ENCODE measurements at regions not wholly inside any gene's neighbourhood (a gene's known extent, or its start where the extent isn't known, plus 50 kb on each side); places are given as distances from the start of the nearest gene placed in this dataset.
A peak's percentile ranks its signal among the peaks of the same experiment; 100 is the strongest.

- no peaks in the 10 kb centered on the region for H3K36me3 ChIP-seq (ENCODE audit: control insufficient read depth, insufficient read depth, low read length)
- DNase-seq (ENCODE audit: low read depth in 2 of 2) = peak; percentile 49 to 78
- peaks cover 8% of the 10 kb centered on the region for H3K79me2 ChIP-seq (ENCODE audit: control insufficient read depth, insufficient read depth, low read length)
- H3K9me3 ChIP-seq (ENCODE audit: control insufficient read depth, insufficient read depth, low read depth, low read length) = no peaks in the 10 kb centered on the region
- H4K20me1 ChIP-seq (ENCODE audit: control insufficient read depth, extremely low read depth, insufficient read depth, low read length) = no peaks in the 10 kb centered on the region
- peak overlapping the region; percentile 73 for H3K27ac ChIP-seq (ENCODE audit: insufficient read depth, low read length)
- peak overlapping the region; percentile 51 to 71 (median 56) for H3K4me3 ChIP-seq (replicated peaks in 1 of 4; ENCODE audit: control extremely low read depth in 1 of 4, insufficient read depth in 1 of 4, low read depth in 3 of 4, low read length in 4 of 4)
- peak overlapping the region; percentile 70 for H2AFZ ChIP-seq (ENCODE audit: low read length)
- H3K4me1 ChIP-seq (ENCODE audit: control insufficient read depth, extremely low read depth, insufficient read depth, low read length) = no peaks in the 10 kb centered on the region
- no peaks in the 10 kb centered on the region for H3K27me3 ChIP-seq (ENCODE audit: control insufficient read depth, insufficient read depth, low read length)
- H3K9ac ChIP-seq (ENCODE audit: insufficient read depth, low read length) = peak overlapping the region; percentile 22
- H3K4me2 ChIP-seq (ENCODE audit: extremely low read depth, insufficient read depth, low read length) = peak overlapping the region; percentile 84
- TF ChIP-seq EZH2 (IDR thresholded peaks at IDR 0.05; ENCODE audit: low read length, missing control alignments) (no peak), CTCF (conservative IDR thresholded peaks at IDR 0.05 in 1 of 2, IDR thresholded peaks at IDR 0.05 in 1 of 2; ENCODE audit: low read depth in 1 of 2, low read length in 2 of 2) (no peak)
Observed at GRCh38 chr9:36470643-36471290, 70.7 kb upstream of the RNF38 start.

GRCh38 chr9:36463467-36463866 is 63.4 kb upstream of the RNF38 start:
- Histone ChIP-seq H3K36me3 (ENCODE audit: control insufficient read depth, insufficient read depth, low read length) (no peaks in the 10 kb centered on the region), H3K4me1 (ENCODE audit: control insufficient read depth, extremely low read depth, insufficient read depth, low read length) (no peaks in the 10 kb centered on the region), H3K9ac (ENCODE audit: insufficient read depth, low read length) (no peak overlapping the region), H3K79me2 (ENCODE audit: control insufficient read depth, insufficient read depth, low read length) (no peaks in the 10 kb centered on the region), H4K20me1 (ENCODE audit: control insufficient read depth, extremely low read depth, insufficient read depth, low read length) (no peaks in the 10 kb centered on the region), H3K4me2 (ENCODE audit: extremely low read depth, insufficient read depth, low read length) (no peak overlapping the region), H2AFZ (ENCODE audit: low read length) (no peak overlapping the region), H3K4me3 (replicated peaks in 1 of 4; ENCODE audit: control extremely low read depth in 1 of 4, insufficient read depth in 1 of 4, low read depth in 3 of 4, low read length in 4 of 4) (no peak overlapping the region), H3K27ac (ENCODE audit: insufficient read depth, low read length) (no peak overlapping the region), H3K9me3 (ENCODE audit: control insufficient read depth, insufficient read depth, low read depth, low read length) (no peaks in the 10 kb centered on the region), H3K27me3 (ENCODE audit: control insufficient read depth, insufficient read depth, low read length) (no peaks in the 10 kb centered on the region)
- DNase-seq (ENCODE audit: low read depth in 2 of 2) = no peak
- TF ChIP-seq CTCF (conservative IDR thresholded peaks at IDR 0.05 in 1 of 2, IDR thresholded peaks at IDR 0.05 in 1 of 2; ENCODE audit: low read depth in 1 of 2, low read length in 2 of 2) = no peak
- no peak for TF ChIP-seq EZH2 (IDR thresholded peaks at IDR 0.05; ENCODE audit: low read length, missing control alignments)

- no peak for DNase-seq (ENCODE audit: low read depth in 2 of 2)
- Histone ChIP-seq H3K4me2 (ENCODE audit: extremely low read depth, insufficient read depth, low read length) (no peak overlapping the region), H3K9ac (ENCODE audit: insufficient read depth, low read length) (no peak overlapping the region)
Observed at GRCh38 chr9:36462245-36462644, 62.2 kb upstream of the RNF38 start.

More at GRCh38 chr9:36462245-36462644, 62.2 kb upstream of the RNF38 start:
- no peaks in the 10 kb centered on the region for H3K9me3 ChIP-seq (ENCODE audit: control insufficient read depth, insufficient read depth, low read depth, low read length)
- no peaks in the 10 kb centered on the region for H3K36me3 ChIP-seq (ENCODE audit: control insufficient read depth, insufficient read depth, low read length)
- no peaks in the 10 kb centered on the region for H3K79me2 ChIP-seq (ENCODE audit: control insufficient read depth, insufficient read depth, low read length)
- H3K4me1 ChIP-seq (ENCODE audit: control insufficient read depth, extremely low read depth, insufficient read depth, low read length) = no peaks in the 10 kb centered on the region
- no peak overlapping the region for H3K27ac ChIP-seq (ENCODE audit: insufficient read depth, low read length)
- H3K27me3 ChIP-seq (ENCODE audit: control insufficient read depth, insufficient read depth, low read length) = no peaks in the 10 kb centered on the region
- no peaks in the 10 kb centered on the region for H4K20me1 ChIP-seq (ENCODE audit: control insufficient read depth, extremely low read depth, insufficient read depth, low read length)
- no peak overlapping the region for H2AFZ ChIP-seq (ENCODE audit: low read length)
- H3K4me3 ChIP-seq (replicated peaks in 1 of 4; ENCODE audit: control extremely low read depth in 1 of 4, insufficient read depth in 1 of 4, low read depth in 3 of 4, low read length in 4 of 4) = no peak overlapping the region
- TF ChIP-seq EZH2 (IDR thresholded peaks at IDR 0.05; ENCODE audit: low read length, missing control alignments) (no peak), CTCF (conservative IDR thresholded peaks at IDR 0.05 in 1 of 2, IDR thresholded peaks at IDR 0.05 in 1 of 2; ENCODE audit: low read depth in 1 of 2, low read length in 2 of 2) (no peak)
